ENCODE measurements at regions not wholly inside any gene's neighbourhood (a gene's known extent, or its start where the extent isn't known, plus 50 kb on each side); places are given as distances from the start of the nearest gene placed in this dataset. TPM values are rescaled to one million over a fixed set of nuclear protein-coding genes. Genes with fewer than 3 reads are reported as not detected.
A peak's percentile ranks its signal among the peaks of the same experiment; 100 is the strongest.

DNA sequence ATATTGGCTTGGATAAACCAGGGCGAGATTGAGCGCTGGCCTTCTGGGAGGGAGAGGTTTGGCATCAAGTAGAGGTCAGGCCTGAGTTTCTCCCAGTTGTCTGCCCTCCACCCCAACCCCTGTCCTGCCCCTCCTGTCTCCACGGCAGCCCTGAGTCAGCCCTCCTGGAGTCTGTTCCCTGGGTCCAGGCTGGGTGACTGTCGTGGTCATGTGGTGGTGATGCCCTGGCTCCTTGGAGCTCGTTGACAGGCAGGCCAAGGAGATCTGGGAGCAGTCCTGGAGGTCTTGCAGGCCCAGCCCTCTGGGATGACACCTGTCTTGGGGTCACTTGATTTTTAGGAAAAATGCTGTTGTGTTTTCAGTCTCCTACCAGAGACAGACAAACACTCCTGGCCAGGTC lies 53.6 kb upstream of the PODXL start:
- Histone ChIP-seq H3K4me3 (no peak overlapping the region), H3K9me3 (no peaks in the 10 kb centered on the region), H3K4me1 (no peaks in the 10 kb centered on the region), H3K27ac (no peak overlapping the region), H3K27me3 (no peaks in the 10 kb centered on the region), H3K36me3 (no peaks in the 10 kb centered on the region)
- TF ChIP-seq POLR2A (IDR thresholded peaks at IDR 0.05) (no peak), CTCF (IDR thresholded peaks at IDR 0.05) (no peak)
- intact Hi-C loops (cut with DNase I; ENCODE audit: low total_unique reads), result no loop called here
- DNase-seq, result no peak

DNA sequence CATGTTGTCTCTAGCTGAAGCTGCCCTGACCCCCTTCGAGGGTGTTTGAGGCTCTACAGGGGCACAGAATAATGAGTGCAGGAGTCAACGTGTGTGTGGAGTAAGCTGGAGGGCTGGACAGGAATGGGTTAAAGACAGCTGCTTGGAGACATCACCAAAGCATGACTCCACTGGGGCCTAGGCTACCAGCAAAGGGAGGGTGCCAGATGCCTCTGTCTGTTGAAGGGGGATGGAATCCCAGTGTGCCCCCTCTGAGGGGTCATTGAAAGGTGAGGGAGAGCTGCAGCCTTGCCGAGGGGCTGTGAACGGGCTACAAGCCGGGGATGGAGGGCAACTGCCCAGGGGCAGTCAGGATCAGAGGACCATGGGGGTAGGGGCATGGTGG lies 51.7 kb upstream of the PODXL start:
- TF ChIP-seq POLR2A (IDR thresholded peaks at IDR 0.05) (no peak), CTCF (IDR thresholded peaks at IDR 0.05) (no peak)
- Histone ChIP-seq H3K9me3 (no peaks in the 10 kb centered on the region), H3K27ac (no peak overlapping the region), H3K36me3 (no peaks in the 10 kb centered on the region), H3K27me3 (no peaks in the 10 kb centered on the region), H3K4me3 (no peak overlapping the region), H3K4me1 (no peaks in the 10 kb centered on the region)
- DNase-seq, result no peak
- intact Hi-C loops (cut with DNase I; ENCODE audit: low total_unique reads), result no loop called here

DNA sequence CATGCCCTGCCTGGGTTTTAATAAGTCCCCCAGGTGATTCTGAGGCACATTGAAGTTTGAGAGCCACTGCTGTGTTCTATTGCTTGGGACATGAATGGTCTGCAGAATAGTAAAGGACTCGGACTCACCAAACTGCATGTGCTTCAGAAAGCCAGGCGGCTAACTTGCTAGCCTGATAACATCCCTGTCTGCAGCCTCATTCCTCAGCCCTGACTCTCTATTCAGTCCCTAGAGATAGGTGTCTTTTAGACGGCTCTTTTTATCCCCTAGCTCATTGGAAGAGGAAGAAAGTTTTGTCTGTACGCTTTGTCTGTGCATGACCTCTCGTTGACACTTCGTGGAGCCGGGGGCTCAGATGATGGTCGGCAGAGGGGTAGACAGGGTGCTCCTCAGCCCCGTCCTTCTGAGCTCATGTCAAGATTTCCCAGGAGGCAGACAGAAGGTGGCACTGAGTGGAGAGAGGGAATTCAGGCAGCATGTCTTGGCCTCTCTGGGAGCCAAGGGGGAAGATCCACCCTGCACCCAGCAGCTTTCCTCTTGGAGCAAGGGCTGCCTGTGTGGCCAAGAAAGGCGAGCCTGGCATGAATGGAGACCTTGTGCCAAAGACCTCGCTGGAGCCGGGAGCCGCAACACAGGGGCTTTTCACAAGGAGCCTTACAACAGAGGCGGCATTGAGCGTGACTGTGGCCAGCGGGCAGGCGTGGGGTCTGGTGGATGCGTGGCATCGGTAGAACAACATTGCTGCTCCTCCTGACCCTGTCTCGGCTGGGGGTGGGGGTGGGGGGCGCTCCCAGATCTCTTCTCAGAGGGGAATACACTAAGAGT lies 51.1 kb upstream of the PODXL start:
- intact Hi-C loops (cut with DNase I; ENCODE audit: low total_unique reads), result no loop called here
- H3K27ac ChIP-seq, result no peak overlapping the region

GRCh38 chr7:131606346-131607290 lies 50.2 kb upstream of the PODXL start:
- intact Hi-C loops (cut with DNase I; ENCODE audit: low total_unique reads), result no loop called here
- TF ChIP-seq CTCF (IDR thresholded peaks at IDR 0.05) (no peak), POLR2A (IDR thresholded peaks at IDR 0.05) (no peak)
- DNase-seq, result peak in 1 of 2 donors; percentile 69

More for the DNA sequence above, 51.1 kb upstream of the PODXL start:
- no peaks in the 10 kb centered on the region for H3K27me3 ChIP-seq
- no peaks in the 10 kb centered on the region for H3K4me1 ChIP-seq
- no peaks in the 10 kb centered on the region for H3K9me3 ChIP-seq
- TF ChIP-seq CTCF (IDR thresholded peaks at IDR 0.05), result no peak
- no peak for TF ChIP-seq POLR2A (IDR thresholded peaks at IDR 0.05)
- H3K36me3 ChIP-seq, result no peaks in the 10 kb centered on the region
- DNase-seq, result no peak
- H3K4me3 ChIP-seq, result no peak overlapping the region

More at GRCh38 chr7:131606346-131607290, 50.2 kb upstream of the PODXL start:
- Histone ChIP-seq H3K36me3 (no peaks in the 10 kb centered on the region), H3K27me3 (no peaks in the 10 kb centered on the region), H3K4me3 (no peak overlapping the region), H3K27ac (peak overlapping the region; percentile 33 to 60), H3K9me3 (no peaks in the 10 kb centered on the region), H3K4me1 (no peaks in the 10 kb centered on the region)

Small RNAs in the stretch of these regions (small RNA-seq; reads per million reads assigned to genes)
- gene AC009518.3, result not detected
